Liver (tissue), 8 donors: ENCODE measurements at regions not wholly inside any gene's neighbourhood (a gene's known extent, or its start where the extent isn't known, plus 50 kb on each side); places are given as distances from the start of the nearest gene placed in this dataset.

Source experiments
- DNase-seq: peaks from one replicate; pipeline ENCODE4 v3.0.0-alpha.2; 2017; ENCODE audit warnings: low spot score
- H3K27ac ChIP-seq, 2 donors: one replicate each; pipeline ENCODE4 v1.7.0; 2013; ENCODE audit warnings: inconsistent platforms in 2 of 2, low read length in 2 of 2, control low read depth in 1 of 2, low read depth in 1 of 2, mild to moderate bottlenecking in 1 of 2
- H3K27me3 ChIP-seq, 4 donors: one replicate each; pipeline versions ENCODE4 v1.6.1 to v1.7.0; 2013; ENCODE audit warnings: low read length in 3 of 4, inconsistent platforms in 1 of 4, mild to moderate bottlenecking in 1 of 4, moderate library complexity in 1 of 4; ENCODE audit not compliant: control insufficient read depth in 4 of 4, insufficient read depth in 4 of 4
- H3K36me3 ChIP-seq, 4 donors: one replicate each; pipeline versions ENCODE4 v1.6.1 to v1.7.0; 2013; ENCODE audit warnings: low read length in 3 of 4, mild to moderate bottlenecking in 3 of 4, low read depth in 1 of 4, moderate library complexity in 1 of 4; ENCODE audit not compliant: control insufficient read depth in 4 of 4, insufficient read depth in 3 of 4
- H3K4me1 ChIP-seq, 4 donors: one replicate each; pipeline versions ENCODE4 v1.6.1 to v1.7.0; 2013; ENCODE audit warnings: low read length in 3 of 4, mild to moderate bottlenecking in 3 of 4, moderate library complexity in 1 of 4; ENCODE audit not compliant: control insufficient read depth in 4 of 4, insufficient read depth in 4 of 4
- H3K4me3 ChIP-seq, 3 donors: one replicate each; pipeline versions ENCODE4 v1.6.1 to v1.7.0; 2013; ENCODE audit warnings: low read length in 3 of 3, control low read depth in 1 of 3, low read depth in 1 of 3, mild to moderate bottlenecking in 1 of 3
- H3K9ac ChIP-seq, 2 donors: one replicate each; pipeline ENCODE4 v1.7.0; 2013; ENCODE audit warnings: low read length in 2 of 2, mild to moderate bottlenecking in 2 of 2, moderate library complexity in 2 of 2, control low read depth in 1 of 2, low read depth in 1 of 2
- H3K9me3 ChIP-seq, 4 donors: one replicate each; pipeline versions ENCODE4 v1.6.1 to v1.7.0; 2013; ENCODE audit warnings: low read length in 3 of 4; ENCODE audit not compliant: control insufficient read depth in 4 of 4
- CTCF ChIP-seq: fragments of 150-350 bp; IDR thresholded peaks from 2 replicates; pipeline ENCODE4 v1.5.1; 2017; ENCODE audit warnings: improper control_type of control experiment, low read depth, low read length; ENCODE audit not compliant: missing input control
- EGR1 ChIP-seq, 2 donors: IDR thresholded peaks; 2 replicates each; pipeline ENCODE4 v1.6.1; 2016 to 2018; ENCODE audit warnings: antibody characterized with exemption in 2 of 2, low read depth in 2 of 2
- FOXA1 ChIP-seq: IDR thresholded peaks from 2 replicates; pipeline ENCODE4 v1.6.1; 2016; ENCODE audit warnings: antibody characterized with exemption
- FOXA2 ChIP-seq: IDR thresholded peaks from 2 replicates; pipeline ENCODE4 v1.6.1; 2016; ENCODE audit warnings: antibody characterized with exemption
- GABPA ChIP-seq, 2 donors: IDR thresholded peaks in 1 of 2; conservative IDR thresholded peaks in 1 of 2; 2 replicates each; pipeline ENCODE4 v1.6.1; 2016; ENCODE audit warnings: antibody characterized with exemption in 2 of 2, mild to moderate bottlenecking in 1 of 2, moderate library complexity in 1 of 2
- HNF4A ChIP-seq, 2 donors: conservative IDR thresholded peaks; 2 replicates each; pipeline ENCODE4 v1.6.1; 2016; ENCODE audit warnings: antibody characterized with exemption in 2 of 2, mild to moderate bottlenecking in 2 of 2
- HNF4G ChIP-seq: IDR thresholded peaks from 2 replicates; pipeline ENCODE4 v1.6.1; 2016; ENCODE audit warnings: antibody characterized with exemption
- JUND ChIP-seq, 2 donors: IDR thresholded peaks; 2 replicates each; pipeline ENCODE4 v1.6.1; 2016; ENCODE audit warnings: antibody characterized with exemption in 2 of 2
- MAX ChIP-seq: IDR thresholded peaks from 2 replicates; pipeline ENCODE4 v1.6.1; 2016; ENCODE audit warnings: antibody characterized with exemption
- NR2F2 ChIP-seq: IDR thresholded peaks from 2 replicates; pipeline ENCODE4 v1.6.1; 2016; ENCODE audit warnings: antibody characterized with exemption
- RAD21 ChIP-seq, 2 donors: IDR thresholded peaks; 2 replicates each; pipeline ENCODE4 v1.6.1; 2016; ENCODE audit warnings: antibody characterized with exemption in 2 of 2, mild to moderate bottlenecking in 2 of 2
- REST ChIP-seq: IDR thresholded peaks from 2 replicates; pipeline ENCODE4 v1.6.1; 2016; ENCODE audit warnings: antibody characterized with exemption, mild to moderate bottlenecking
- RXRA ChIP-seq, 2 donors: IDR thresholded peaks; 2 replicates each; pipeline ENCODE4 v1.6.1; 2017 to 2018; ENCODE audit warnings: antibody characterized with exemption in 2 of 2, mild to moderate bottlenecking in 1 of 2
- SP1 ChIP-seq: IDR thresholded peaks from 2 replicates; pipeline ENCODE4 v1.6.1; 2018; ENCODE audit warnings: antibody characterized with exemption, mild to moderate bottlenecking
- TAF1 ChIP-seq: conservative IDR thresholded peaks from 2 replicates; pipeline ENCODE4 v1.6.1; 2016; ENCODE audit warnings: antibody characterized with exemption, mild to moderate bottlenecking
- YY1 ChIP-seq: IDR thresholded peaks from 2 replicates; pipeline ENCODE4 v1.6.1; 2016; ENCODE audit warnings: antibody characterized with exemption, mild to moderate bottlenecking
- ZBTB33 ChIP-seq: IDR thresholded peaks from 2 replicates; pipeline ENCODE4 v1.6.1; 2016; ENCODE audit warnings: antibody characterized with exemption
- WGBS: extraction: QIAGEN DNeasy Blood & Tissue Kit; methylation state at CpG from one replicate; pipeline ENCODE4 v1.1.7; 2013; 5-methylcytosine and 5-hydroxymethylcytosine counted together
- TF ChIP-seq, protein P1 (sequence below): IDR thresholded peaks from 2 replicates; pipeline ENCODE4 v1.6.1; 2016; ENCODE audit warnings: antibody characterized with exemption
- donor health status: healthy.
- donor health status: healthy.
- donor health status: healthy.
- donor health status: healthy.
- donor health status: healthy.

- no peak for TF ChIP-seq REST
- TF ChIP-seq RAD21 (IDR thresholded peaks at IDR 0.05): no peak
Observed at GRCh38 chr4:116588783-116589182, 496.6 kb downstream of the TRAM1L1 start (continued).

DNA sequence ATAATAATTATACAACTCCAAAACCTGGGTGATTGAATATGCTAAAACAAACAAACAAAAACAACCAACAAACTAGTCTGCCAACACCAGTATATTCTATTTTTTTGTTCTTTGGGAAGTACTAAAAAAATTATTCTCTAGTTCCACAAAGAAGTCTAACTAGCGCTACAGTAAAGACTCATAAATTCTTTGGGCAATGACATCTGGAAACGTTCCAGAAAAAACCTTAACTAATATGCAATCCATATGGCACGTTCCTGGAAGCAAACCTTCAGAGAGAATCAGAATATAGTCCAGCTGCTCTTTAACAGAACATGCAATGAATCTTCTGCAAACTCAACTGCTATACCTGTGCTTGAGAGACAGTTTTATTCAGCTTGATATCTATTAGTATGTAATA is 500.1 kb downstream of the TRAM1L1 start:
- H3K27ac ChIP-seq: no peak overlapping the region
- no peak overlapping the region for H3K9ac ChIP-seq
- no peaks in the 10 kb centered on the region for H3K9me3 ChIP-seq
- H3K4me1 ChIP-seq: no peaks in the 10 kb centered on the region
- DNase-seq: no peak
- TF ChIP-seq NR2F2 (no peak), YY1 (no peak), FOXA1 (no peak), FOXA2 (no peak), MAX (no peak), ZBTB33 (no peak), HNF4A (conservative IDR thresholded peaks at IDR 0.05) (no peak), CTCF (no peak), RXRA (IDR thresholded peaks at IDR 0.05) (no peak), HNF4G (no peak), TAF1 (no peak), GABPA (IDR thresholded peaks at IDR 0.05 in 1 of 2, conservative IDR thresholded peaks at IDR 0.05 in 1 of 2) (no peak), SP1 (no peak)
- no peaks in the 10 kb centered on the region for H3K36me3 ChIP-seq
- H3K4me3 ChIP-seq: no peak overlapping the region
- 46% methylated on average over 3 of the region's 3 CpGs for WGBS
- no peaks in the 10 kb centered on the region for H3K27me3 ChIP-seq

DNA sequence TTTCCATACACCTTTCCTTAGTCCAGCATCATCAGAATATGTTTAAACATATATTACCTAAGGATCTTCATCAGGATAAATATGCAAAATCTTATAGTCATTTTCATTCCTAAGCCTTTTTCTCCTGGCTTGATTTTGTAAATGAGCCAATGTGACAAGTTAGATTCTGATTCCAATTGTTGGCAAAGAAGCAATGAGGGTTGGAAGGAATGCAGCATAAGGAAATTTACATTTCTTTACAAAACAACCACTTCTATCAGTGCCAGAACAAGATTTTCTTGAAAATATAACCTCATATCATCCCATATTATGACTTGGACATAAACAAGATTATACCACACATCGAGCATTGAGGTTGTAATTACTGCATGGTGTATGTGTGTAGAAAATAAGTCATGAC is 508.1 kb downstream of the TRAM1L1 start:
- 62% methylated on average over 1 of the region's 1 CpG for WGBS
- TF ChIP-seq TAF1 (no peak), YY1 (no peak), JUND (IDR thresholded peaks at IDR 0.05) (no peak), SP1 (no peak), FOXA1 (no peak), REST (no peak), MAX (no peak), RXRA (IDR thresholded peaks at IDR 0.05) (no peak), EGR1 (IDR thresholded peaks at IDR 0.05; ENCODE audit: low read depth in 2 of 2) (no peak), NR2F2 (no peak)
- TF ChIP-seq, protein P1, sequence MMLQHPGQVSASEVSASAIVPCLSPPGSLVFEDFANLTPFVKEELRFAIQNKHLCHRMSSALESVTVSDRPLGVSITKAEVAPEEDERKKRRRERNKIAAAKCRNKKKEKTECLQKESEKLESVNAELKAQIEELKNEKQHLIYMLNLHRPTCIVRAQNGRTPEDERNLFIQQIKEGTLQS: no peak

More for the DNA sequence above, 508.1 kb downstream of the TRAM1L1 start:
- H3K27me3 ChIP-seq: no peaks in the 10 kb centered on the region
- H3K4me3 ChIP-seq: no peak overlapping the region
- DNase-seq: no peak
- H3K27ac ChIP-seq: no peak overlapping the region
- H3K9me3 ChIP-seq: no peaks in the 10 kb centered on the region
- H3K36me3 ChIP-seq: no peaks in the 10 kb centered on the region
- H3K4me1 ChIP-seq: no peaks in the 10 kb centered on the region
- H3K9ac ChIP-seq: no peak overlapping the region
